HG03196 (cell line): ENCODE measurements at regions not wholly inside any gene's neighbourhood (a gene's known extent, or its start where the extent isn't known, plus 50 kb on each side); places are given as distances from the start of the nearest gene placed in this dataset.
"Not testable (repeated sequence)": the region's sequence is repeated elsewhere in the genome, so short reads cannot be mapped to it uniquely, and the experiment has no call there.

ENCODE experiments used
- ATAC-seq: cut with Tn5 transposase; IDR thresholded peaks from one replicate; pipeline ENCODE4 v1.9.1; 2021; ENCODE audit not compliant: unreplicated experiment

DNA sequence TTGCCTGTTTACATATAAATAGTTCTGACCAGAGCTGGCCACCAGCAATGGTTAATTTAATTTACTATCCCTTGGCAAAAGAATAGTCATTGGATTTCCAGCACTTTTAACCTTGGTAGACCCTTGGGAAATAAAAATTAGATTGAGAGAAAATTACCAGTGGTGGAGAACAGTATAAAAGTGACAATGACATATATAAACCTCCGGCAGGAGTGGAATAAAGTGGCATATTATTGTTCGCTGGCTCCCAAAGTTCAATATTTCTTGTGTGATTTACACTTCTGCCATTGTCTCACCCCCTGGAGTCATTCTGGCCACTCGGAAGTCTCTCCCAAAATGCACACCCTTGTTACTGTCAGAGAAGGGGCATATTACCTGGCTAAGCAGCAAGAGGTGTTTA is 347.7 kb downstream of the NPIPA8 start:
- ATAC-seq, result no peak

DNA sequence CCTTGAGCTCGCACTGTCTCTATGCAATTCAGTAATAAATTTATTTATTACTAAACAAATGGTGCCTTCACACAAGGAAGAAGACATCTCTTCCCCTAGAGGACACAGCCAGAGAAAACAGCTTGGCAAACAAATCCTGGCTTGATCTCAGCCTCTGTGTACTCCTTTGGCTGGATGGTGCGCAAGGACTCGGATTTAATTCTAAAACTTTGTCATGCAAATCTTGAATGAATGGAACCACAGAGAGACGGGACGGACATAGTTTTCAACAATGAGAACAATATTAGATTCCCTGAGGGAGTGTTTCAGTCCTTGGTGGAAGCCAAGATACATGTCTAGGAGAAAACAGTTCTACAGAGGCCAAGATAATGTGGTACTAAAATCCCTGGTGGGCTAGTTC is 349.5 kb downstream of the NPIPA8 start:
- ATAC-seq, result no peak

GRCh38 chr16:17984810-17985209 is 351.7 kb downstream of the NPIPA8 start:
- no peak for ATAC-seq

DNA sequence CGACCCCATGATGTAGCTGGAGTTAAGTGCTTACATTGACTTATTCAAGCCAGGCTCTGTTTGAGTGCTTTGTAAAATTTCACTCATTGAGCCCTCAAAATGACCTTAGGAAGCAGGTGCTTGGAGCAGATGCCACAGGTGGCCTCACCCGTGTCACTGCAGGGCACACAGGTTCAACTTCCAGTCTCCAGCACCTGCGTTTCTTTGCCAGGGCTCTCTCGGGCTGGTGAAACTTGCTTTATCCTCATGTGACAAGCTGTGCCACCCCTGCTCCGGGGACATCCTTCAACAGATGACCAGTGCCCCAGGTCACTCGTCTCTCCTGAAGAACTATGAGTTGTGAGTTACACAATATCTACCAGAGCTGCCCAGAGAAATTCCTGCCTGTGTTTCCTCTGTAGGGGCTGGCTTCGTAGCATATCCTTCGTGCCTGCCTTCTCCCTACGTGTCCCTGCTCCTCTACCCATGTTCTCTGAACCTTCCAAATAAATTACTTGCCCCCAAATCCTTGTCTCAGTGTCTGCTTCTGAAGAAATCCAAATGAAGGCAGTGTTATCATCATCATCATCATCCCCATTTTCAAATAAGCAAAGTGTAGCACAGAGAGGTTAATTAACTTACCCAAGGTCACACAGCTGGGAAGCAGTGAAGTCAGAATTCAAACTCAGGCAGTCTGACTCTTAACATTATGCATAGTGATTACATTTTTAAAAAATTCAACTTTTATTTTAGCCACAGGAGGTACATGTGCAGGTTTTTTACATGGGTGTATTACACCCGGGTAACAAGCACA is 352.5 kb downstream of the NPIPA8 start:
- ATAC-seq, result no peak

DNA sequence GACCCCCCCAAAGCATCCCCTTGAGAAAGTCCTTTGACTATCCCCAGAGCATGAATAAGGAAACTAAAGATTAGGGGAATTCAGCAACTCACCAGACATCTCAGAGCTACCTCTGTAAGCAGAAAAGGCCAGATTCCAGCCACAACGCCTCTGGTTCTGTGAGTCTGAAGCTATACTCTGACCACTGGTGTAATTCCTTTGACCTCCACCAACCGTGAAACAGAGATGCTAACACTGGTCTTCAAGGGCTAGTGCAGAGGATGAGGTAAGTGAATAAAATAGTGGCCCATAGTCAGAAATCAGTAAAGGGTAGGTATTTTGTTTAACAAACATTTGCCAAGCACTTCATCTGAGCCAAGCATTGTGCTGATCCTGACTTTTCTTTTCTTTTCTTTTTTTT is 353.4 kb downstream of the NPIPA8 start:
- no peak for ATAC-seq

DNA sequence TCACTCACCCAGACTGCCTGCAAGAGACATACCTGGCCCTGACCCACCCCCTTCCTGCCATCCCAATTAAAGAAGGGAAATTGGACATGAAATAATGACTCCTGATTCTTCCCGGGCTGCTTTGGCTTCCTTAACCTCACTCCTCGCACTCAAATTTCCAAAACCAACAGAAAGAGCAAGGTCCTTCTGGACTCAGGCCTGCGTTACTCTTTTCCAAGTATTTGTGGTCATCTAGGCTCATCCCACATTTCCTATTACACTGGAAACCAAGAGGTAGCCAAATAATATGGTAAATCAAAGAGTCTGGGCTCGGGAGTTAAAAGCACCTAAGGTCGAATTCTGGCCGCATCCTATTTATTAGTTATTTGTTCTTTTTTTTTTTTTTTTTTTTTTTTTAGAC is 359.3 kb downstream of the NPIPA8 start:
- ATAC-seq, result no peak

GRCh38 chr16:17972460-17972943 is 364.0 kb downstream of the NPIPA8 start:
- no peak for ATAC-seq

DNA sequence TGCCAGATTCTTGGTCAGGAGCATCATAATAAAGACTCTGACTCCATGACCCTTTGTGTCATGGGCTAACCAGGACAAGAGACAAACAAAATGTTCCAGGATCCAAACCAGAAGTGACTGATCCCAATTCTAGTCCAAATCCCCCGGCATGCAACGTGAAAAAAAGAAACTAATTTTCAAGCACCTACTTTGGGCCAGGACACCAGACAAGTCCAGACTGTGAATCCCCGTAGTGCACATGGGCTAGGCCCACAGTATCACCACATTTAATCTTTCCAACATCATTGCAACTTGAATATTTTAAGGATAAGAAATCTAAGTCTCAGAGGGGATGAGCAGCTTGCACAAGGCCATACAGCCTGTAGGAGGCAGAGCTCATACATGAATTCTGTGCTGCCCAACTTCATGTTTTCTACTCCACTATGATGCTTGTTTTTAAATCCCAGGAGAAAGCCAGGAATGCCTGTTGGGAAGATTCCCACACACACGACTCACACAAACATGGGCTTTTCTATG is 365.7 kb downstream of the NPIPA8 start:
- ATAC-seq, result no peak

GRCh38 chr16:17970157-17970765 is 366.3 kb downstream of the NPIPA8 start:
- ATAC-seq, result no peak

- ATAC-seq, result no peak
Measured at GRCh38 chr16:17965133-17965900, 371.2 kb downstream of the NPIPA8 start.

DNA sequence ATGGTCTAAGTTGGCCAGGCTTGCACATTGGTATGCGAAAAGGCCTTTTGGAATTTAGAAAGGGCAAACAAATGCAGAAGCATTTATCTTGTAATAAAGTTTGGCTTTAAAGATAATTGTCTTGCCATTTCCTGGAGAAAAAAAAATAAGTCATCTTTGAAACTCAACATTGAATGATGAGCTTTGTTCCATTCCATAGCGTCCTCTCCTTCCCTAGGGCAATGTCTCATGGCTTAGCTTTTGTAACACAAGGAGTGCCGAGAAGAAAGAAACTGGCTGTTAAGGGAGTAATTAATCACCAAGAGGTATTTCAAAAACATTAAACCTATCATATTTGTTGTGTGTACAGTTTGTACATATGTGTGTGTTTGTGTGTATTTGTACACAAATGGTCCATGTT is 372.3 kb downstream of the NPIPA8 start:
- ATAC-seq, result no peak

- ATAC-seq, result no peak
Measured at GRCh38 chr16:17963185-17963836, 373.2 kb downstream of the NPIPA8 start.

DNA sequence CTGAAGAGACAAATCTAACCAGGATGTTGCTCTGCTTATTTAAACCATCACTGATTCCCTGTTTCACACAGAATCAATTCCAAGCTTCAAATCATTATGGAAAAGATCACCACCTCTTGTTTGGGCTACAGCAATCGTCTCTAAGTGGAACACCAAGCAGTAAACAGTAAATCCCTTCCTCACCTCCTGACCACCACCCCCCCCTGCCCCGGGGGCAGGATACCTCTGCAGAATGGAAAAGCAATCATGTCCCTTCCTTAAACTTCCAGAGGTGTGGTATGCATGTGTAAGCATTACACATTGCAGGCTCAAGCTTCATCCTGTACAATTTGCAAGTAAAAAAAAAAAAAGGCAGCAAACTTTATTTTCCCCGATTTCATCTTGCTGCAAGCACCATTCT is 373.8 kb downstream of the NPIPA8 start:
- no peak for ATAC-seq

- ATAC-seq, result not testable (repeated sequence)
Measured at GRCh38 chr16:17961822-17962221, 374.7 kb downstream of the NPIPA8 start.

DNA sequence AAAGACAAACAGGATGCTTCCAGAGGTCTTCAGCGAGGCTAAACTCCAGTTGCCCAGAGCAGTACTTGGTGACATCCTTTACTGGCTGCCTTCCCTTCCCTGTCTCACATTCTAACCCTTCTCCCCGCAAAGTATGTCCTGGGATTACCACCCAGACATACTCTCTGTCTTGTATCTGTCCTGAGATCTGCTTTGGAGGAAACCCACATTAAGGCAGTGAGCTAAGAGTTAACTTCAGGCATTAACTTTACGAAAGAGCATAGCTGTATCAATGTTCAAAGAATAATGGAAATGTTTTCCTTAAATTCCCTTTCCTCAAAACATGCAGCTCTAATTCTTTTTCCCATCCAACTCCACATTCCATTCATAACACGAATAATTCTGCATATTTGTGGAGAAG is 385.2 kb downstream of the NPIPA8 start:
- no peak for ATAC-seq

DNA sequence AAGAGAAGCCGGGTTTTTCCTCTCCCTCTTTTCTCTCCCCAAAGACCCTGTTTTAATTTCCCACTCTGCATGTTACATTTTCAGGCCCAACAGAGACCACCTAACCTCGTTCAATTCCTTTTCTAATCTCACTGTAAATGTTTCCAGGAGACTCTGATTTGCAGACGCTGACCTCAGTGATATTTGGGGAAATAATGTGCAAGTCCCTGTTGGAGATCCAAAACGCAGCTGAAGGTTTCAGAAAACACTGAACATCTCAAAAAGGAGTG is 386.6 kb downstream of the NPIPA8 start:
- no peak for ATAC-seq

- ATAC-seq, result no peak
Measured at GRCh38 chr16:17949141-17949981, 387.2 kb downstream of the NPIPA8 start.

- no peak for ATAC-seq
Measured at GRCh38 chr16:17947637-17948036, 388.9 kb downstream of the NPIPA8 start.

DNA sequence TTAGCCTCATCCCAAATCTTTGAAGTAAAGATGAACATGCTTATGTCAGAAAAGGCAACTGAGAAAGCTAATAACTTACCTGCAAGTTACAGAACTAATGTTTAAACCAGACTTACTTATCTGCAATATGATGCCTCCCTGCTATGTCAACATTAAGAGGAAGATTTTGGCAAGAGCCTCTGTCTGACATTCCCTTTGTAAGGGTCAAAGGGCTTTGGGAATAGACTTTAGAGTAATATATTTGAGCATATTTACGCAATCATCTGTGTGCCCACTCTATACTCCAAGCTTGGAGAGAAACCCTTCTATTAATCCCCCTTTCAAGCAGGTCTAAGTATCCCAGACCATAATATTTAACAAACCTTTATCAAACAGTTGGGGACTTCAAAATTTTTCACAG is 389.4 kb downstream of the NPIPA8 start:
- no peak for ATAC-seq

GRCh38 chr16:17945080-17945601 is 391.4 kb downstream of the NPIPA8 start:
- no peak for ATAC-seq
